HG02763 (cell line): ENCODE measurements at regions not wholly inside any gene's neighbourhood (a gene's known extent, or its start where the extent isn't known, plus 50 kb on each side); places are given as distances from the start of the nearest gene placed in this dataset.

Experiments used
- ATAC-seq: cut with Tn5 transposase; IDR thresholded peaks from one replicate; pipeline ENCODE4 v1.9.1; 2021; ENCODE audit warnings: mild to moderate bottlenecking, moderate library complexity; ENCODE audit not compliant: unreplicated experiment

DNA sequence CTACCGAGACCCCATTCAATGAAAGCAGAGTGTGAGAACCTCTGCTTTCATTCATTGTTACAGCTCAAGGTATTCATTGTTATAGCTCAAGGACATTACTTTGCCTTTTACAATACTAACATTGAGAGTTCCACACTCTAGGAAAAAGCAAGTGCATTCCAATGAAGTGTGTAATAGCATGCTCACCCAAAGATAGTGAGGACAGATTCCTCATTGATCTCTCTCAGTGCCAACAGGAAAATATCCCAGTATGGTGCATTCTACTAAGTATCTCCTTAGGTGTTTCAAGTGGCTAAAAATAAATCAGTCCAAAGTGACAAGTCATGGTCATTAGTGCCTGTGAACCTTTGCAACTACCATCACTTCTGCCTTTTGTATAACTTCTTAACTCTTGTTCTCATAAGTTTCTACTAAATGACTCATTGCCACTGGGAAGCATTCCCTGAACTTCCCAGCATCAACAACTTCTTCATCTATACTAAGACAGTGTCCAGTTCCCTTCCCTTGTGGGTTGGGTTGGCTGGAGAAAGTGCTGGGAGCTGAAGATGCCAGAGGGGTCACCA is 140.7 kb upstream of the STXBP5 start:
- ATAC-seq = no peak

DNA sequence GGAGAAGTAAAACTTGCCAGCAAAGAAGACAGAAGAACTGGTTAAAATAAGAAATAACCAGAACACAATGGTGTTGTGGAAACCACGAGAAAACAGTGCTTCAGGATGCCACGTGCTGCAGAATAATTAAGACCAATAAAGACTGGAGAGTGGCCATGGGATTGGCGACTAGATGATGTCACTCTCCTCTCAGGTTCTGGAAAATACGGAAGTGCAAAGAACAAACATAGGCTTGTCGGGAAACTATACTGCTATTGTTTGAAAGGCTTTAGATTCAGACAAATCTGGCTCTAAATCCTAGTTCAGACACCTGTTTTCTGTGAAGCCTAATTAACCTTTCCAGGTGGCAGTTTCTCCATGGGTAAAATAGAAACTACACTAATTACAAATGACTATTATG is 138.4 kb upstream of the STXBP5 start:
- ATAC-seq = no peak

DNA sequence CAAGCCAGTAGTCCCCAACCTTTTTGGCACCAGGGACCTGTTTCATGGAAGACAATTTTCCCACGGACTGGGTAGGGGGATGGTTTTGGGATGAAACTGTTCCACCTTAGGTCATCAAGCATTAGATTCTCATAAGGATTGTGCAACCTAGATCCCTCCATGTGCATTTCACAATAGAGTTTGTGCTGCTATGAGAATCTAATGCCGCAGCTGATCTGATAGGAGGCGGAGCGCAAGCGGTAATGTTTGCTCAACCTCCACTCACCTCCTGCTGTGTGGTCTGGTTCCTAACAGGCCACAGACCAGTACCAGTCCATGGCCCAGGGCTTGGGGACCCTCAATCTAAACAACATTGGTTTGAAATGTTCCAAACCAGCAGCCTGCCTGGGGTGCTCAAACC is 137.0 kb upstream of the STXBP5 start:
- no peak for ATAC-seq

DNA sequence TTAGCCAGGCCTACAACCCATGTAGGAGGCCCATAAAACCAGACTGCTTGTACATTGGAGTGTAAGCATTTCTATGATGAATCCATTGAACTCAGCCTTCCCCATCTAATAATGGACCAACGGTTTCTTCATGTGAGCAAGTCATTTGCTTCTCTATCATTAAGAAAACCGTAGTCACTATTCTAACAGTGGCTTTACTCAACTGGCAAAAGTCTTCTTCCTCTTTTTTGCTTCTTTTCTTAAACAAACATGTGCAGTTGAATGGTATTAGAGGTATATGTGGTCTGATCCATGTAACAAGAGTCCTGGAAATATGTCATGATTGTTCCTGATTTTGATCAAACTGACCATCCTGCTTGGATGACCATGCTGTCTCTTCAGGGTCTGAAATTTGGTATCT is 132.4 kb upstream of the STXBP5 start:
- no peak for ATAC-seq

DNA sequence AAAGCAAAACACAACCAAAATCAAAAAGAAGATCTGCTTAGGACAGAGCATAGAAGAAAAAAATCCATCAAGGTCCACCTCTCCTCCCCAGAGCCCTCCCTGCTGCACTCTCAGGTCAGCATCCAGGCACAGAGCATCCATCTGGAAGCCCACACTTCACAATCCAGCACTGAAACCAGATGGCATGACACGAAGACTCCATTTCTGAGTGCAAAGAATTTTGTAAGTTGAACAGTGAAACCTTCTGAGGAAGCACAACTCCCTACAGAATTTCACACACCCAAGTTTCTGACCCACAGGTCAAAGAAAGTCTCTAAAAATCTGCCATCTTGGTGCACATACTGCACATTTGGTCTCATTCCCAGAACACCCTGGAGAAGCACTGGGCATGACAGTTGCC is 128.8 kb upstream of the STXBP5 start:
- no peak for ATAC-seq

DNA sequence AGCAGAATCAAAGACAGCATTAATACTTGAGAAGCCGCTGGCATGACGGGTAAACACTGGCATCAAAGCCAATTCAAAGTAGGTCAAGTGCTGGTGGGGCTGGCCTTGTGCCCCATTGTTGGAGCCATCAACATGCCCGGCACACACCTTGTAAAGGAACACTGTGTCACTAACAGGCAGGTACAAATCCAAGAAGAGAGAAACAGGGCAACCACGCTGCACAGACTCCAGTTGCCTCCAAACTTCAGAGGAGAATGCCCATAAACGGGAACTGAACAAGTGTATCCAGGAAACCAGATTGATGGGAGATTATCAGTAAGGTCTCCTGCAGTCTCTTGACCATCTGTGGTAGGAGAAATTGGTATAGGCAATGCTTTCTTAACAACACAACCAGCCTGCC is 127.0 kb upstream of the STXBP5 start:
- ATAC-seq = no peak

DNA sequence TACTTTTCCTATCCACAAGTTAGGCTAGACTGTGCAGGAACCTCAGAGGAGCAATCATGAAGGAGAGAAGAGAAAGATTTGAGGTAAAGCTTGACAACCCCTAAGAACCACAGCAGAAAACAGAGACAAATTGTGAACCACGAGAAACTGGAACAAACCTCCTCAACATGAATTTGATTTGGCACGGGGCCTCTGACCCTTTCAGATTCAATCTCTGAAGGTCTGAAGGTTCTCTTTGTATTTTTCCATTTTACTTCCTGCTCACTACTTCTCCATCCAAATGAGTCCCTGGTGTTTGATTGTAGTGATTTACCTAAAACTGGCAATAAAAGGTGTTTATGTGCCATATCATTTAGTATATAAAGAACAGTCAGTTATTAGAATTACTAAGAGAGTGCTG is 126.1 kb upstream of the STXBP5 start:
- ATAC-seq = no peak

DNA sequence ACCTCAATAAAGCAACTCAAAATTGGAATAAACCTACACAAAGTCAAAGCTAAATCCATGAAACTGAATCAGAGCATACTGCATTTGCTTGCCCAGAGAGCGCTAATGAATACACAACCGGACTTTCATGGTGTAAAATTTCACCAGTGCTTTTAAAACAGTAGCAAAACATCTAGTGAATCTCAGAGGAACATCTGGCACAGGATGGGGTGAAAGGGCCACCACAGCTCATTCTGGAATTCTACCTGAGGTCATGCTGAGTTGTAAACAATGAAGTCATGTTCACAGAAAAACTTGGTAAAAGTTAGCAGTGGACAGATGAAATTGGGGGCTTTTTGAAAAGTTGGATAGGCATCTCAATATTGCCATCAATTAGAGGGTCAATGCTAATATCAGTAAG is 125.6 kb upstream of the STXBP5 start:
- ATAC-seq = no peak

DNA sequence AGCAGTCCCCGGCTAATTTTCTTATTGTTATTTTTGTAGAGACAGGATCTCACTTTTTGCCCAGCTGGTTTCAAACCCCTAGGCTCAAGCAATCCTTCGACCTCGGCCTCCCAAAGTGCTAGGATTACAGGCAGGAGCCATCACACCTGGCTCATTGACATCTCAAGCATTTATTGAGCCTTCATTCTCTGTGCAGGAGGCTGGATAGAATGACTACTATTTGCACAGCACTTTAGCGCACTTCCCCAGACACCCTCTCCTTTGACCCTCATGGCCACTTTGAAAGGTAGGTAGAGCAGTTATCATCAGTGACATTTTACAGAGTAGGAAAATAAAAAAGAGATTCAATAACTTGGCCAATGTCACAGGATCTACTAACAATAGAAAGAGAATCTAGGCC is 124.0 kb upstream of the STXBP5 start:
- ATAC-seq = no peak

DNA sequence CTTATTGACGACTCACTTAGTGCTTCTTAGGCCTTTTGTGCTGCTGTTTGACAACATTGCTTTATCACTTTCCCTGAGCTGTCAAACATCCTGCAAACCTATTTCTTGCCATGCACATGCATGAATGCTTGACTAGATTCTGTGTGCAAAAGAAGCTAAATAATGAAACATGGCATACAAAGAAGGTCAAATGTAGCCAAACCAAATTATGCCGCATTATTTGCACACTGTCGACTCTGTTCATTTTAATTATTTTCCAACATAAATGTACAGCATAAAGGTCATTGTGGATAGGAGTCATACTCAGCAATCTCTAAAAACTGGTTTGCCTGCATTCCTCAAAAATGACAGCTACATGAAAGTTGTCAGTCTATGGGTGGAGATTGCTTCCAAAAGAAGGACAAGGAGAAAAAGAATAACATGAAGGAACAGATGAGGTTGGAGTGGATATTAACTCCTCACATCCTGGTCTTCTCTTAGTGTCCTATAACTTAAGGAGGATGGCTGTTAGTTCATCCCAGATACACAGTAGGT is 123.1 kb upstream of the STXBP5 start:
- ATAC-seq = no peak

DNA sequence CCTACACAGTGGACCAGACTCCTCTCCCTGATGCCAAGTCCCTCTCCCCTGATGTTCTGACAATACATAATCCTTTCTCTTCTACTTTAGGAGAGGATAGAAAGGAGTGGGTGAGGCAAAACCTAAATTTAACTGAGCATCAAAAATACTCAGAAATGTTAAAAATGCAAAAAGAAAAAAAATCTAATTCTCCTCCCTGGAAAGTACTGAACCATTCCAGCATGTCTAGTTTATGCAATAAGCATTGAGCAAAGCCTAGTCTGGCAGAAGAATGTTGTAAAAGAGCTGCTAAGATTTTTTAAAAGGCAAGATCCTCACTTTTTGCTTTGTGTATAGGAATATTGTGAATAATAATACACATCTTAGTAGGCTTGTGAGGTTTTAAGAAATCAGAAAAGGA is 116.6 kb upstream of the STXBP5 start:
- no peak for ATAC-seq

DNA sequence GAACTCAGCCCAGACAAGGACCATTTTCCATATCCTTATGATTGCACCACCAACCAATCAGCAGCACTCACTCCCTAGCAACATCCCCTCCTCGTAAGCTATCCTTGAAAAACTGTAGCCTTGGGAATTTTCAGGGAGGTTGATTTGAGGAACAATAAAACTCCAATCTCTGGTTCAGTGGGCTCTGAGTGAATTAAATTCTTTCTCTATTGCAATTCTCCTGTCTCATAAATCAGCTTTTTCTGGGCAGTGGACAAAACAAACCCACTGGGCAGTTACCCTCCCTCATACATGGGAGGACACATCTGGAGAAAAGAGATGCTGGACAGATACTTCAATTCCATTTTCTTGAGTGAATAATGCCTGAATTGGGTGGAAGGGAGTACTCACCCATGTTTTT is 115.4 kb upstream of the STXBP5 start:
- no peak for ATAC-seq

DNA sequence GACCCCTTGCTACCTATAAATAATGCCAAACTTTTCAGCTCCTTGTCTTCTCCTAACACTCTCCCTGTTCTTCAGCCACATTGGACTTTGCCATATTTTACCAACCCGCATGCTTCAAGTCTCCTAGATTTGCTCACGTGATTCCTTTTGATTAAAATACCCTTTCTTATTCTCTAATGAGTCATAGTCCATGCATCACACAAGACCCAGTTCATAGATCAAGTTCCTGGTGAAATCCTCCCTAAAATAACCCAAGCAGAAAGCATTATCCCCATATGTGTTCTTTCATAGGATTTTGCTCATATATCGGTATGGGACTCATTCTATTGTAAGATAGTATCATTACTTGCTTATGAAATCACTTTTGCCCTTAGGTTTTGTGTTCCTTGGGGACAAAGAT is 108.9 kb upstream of the STXBP5 start:
- no peak for ATAC-seq

DNA sequence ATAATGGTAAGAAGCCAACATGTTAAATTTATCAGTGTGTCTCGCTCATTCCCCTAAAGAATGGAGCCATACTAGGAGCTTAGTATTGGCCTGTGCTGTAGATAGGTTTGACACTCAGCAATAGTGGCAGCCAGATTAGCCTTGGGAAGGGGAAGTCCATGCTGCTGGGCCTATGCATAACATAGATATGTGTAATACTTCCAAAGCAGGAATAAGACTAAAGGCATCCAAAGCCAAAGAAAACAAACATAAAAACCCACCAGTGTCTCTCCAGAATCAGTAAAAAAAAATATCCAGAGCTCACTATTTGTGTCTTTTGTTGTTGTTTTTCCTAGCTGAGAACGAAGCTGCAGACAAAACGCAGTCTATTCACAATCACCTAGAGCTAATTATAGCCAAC is 104.2 kb upstream of the STXBP5 start:
- ATAC-seq = no peak

DNA sequence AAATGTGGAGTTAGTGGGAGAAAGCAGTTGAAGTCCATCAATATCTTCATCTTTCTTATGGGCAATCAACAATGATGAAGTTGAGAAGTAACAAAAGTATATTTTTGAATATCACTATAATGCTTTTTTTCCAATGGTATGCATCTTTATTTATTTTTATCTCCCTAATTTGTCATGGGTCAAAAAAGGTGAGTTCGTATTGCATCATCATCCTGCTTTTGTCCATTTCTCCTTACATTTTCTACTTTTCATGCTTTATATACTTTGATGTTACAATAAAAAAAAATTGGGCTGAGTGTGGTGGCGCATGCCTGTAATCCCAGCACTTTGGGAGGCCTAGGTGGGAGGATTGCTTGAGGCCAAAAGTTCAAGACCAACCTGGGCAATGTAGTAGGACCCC is 101.2 kb upstream of the STXBP5 start:
- ATAC-seq = no peak

DNA sequence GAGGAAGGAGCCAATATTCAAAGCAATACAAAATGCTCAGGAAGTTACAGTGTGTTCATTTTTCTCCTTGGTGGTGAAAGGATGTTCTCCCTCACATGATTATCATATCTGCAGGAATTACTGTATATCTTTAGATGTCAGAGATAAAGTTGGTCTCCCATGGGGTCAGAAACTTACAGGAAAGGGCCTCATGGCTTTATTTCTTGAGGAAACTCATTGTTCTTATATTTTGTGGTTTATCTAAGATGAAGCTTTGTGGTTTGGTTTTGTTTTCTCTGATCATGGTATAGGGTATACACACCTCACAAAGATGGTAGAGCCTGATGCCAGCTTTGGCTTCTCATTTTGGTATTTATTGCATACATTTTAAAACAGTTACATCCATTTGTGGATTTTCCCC is 100.5 kb upstream of the STXBP5 start:
- no peak for ATAC-seq

DNA sequence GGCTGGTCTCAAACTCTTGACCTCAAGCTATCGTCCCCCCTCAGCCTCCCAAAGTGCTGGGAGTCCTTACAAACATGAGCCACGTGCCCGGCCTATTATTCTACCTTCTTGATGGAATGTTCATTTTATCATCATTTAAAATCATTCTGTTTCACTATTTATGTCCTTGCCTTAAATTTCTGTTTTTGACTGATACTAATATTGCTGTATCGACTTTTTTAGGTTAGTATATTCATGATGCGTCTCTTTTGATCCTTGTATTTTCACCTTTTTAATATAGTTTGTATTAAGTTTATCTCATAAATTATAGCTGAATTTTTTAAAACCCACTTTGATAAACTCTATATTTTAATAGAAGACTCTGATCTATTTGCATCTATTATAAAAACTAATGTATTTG is 98.4 kb upstream of the STXBP5 start:
- no peak for ATAC-seq

DNA sequence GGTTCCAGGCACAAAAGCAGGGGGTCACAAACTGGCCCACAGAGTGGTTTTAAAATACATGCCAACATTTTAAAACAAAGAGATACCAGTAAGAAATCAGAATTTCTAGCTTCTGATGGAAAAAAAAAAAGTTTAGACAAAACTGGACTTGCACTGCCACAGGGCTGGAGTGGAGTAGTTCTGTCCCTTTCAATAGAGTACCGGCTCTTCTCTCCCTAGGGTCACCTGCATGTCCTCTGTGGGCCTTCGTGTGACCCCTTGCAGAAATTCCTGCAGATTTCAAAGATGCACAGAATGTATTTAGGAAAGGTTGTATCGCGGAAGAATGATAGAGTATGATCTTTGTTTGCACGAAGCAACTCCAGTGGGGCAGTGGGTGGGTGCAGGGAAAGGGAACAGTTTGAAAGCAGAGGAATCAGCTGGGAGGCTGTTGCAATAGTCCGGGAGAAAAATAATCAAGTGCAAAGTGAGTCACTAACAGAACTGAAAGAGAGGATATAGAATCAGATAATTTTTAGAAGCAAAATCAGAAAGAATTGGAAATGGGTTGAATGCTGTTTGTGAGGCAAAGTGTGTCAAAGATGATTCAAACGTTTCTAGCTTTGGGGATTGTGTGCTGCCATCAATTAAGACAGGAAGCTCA is 97.3 kb upstream of the STXBP5 start:
- no peak for ATAC-seq

DNA sequence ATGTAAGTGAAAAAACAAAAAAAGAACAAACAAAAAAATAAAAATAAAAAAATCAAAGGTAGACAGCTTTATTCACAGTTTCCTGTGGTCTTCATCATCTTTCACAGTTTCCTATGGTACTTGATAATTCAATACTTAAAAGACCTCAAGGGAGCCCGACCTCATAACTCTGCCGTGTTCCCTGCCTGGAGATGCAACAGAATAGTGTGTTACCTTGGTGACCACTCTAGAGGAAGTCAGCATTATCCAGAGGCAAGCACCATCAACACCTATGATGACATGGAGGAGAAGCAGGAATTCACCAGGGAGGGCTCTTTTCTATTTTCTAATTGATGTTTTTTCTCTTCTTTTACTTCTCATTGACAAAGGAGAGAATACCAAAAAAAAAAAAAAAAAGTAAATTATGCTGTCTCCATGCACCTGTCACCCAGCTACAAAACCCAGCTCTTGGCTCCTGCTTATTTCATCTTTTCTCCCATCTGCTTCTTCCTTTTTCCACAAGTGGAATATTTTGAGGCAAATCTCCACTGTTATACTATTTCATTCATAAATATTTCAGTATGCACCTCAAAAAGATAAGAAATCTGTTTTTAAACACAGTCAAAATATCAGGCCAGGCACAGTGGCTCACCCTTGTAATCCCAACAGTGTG is 95.8 kb upstream of the STXBP5 start:
- no peak for ATAC-seq

DNA sequence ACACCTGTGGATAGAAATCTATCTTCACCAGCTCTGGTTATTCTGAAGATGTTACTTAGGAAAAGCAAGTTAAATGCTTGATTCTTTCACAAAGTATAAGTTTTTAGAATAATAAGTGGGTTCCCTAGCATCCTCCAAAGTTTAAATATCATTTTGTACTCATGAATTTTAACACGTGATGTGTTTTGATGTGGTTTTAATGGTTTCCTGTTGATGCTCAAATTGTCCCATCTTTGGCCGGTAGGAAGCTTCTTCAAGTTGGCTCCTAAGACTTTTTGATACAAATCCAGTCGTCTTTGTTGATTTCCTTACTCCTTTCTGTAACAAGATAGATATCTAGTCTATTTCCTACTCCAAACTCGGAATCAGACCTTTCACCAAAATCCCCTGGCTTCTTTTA is 94.5 kb upstream of the STXBP5 start:
- no peak for ATAC-seq

DNA sequence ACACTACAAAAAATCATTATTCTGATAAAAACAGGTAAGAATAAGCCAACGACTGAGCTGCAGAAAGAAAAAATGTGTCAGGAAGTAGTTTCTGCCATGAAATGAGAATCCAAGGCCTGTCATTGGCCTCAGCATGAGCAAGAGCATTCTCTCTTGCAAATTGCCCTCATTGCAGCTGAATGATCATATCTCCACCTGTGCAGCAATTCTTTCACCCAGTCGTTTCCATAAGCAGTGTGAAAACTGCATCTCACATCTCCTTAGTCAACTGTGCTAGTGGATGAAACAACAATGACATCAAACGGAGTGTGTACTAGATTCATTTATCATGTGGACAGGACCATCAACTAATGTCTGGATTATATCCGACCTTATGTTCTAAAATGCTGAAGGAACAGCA is 88.2 kb upstream of the STXBP5 start:
- no peak for ATAC-seq

DNA sequence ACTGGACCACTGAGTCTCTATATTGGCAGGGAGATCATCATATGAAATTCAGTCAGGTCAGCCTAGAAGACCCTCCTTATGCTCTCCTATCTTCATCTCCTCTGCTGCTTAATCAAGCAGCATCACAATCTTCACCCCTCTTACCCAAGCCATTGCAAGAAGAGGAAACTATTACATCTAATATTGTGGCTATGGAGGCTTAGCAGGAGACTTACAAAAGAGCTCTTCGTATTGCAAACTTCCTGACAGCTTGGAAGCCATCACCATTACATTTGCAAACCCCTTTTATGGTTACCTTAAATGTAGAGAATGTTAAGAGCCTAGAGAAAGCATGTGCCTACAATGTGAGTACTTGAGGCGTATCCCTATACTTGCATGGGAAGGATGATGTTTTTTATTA is 87.2 kb upstream of the STXBP5 start:
- ATAC-seq = no peak

DNA sequence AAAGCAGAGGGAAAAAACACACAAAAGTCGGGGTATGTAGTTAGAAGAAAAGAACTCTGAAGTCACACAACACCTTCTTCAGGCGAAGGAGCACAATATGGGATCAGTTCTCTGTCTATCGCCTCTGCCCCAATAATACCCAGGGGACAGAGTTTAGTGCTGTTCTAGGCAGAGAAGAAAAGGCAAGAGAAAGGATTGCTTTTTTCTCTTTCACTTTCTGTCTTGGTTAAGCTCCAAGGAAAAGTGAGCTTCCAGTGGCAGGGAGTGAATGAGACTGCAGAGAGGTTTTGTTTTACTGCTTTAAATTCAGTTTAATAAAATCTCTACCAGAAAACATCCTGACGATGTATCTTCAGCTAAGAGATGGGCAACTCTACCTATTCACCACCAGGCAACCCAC is 86.6 kb upstream of the STXBP5 start:
- ATAC-seq = no peak
